GM23338 (cell line): ENCODE measurements at regions not wholly inside any gene's neighbourhood (a gene's known extent, or its start where the extent isn't known, plus 50 kb on each side); places are given as distances from the start of the nearest gene placed in this dataset.

Source experiments
- ATAC-seq: fragments of 200-7000 bp; cut with Tn5 transposase; 3 replicates; pipeline ENCODE4 v1.9.1; 2020
- DNase-seq: peaks from one replicate; pipeline ENCODE4 v3.0.0-alpha.2; 2015; ENCODE audit warnings: low spot score
- H2AFZ ChIP-seq: fragments of 200-600 bp; sonication (generic); 2 replicates; pipeline ENCODE4 v1.8.0; 2016; ENCODE audit warnings: antibody characterized with exemption, mild to moderate bottlenecking, moderate library complexity
- H3F3A ChIP-seq: fragments of 200-600 bp; sonication (generic); replicated peaks from 2 replicates; pipeline ENCODE4 v1.8.0; 2017; ENCODE audit warnings: antibody characterized with exemption, mixed run types, low read depth
- H3K27ac ChIP-seq: fragments of 200-600 bp; sonication (generic); 2 replicates; pipeline ENCODE4 v1.6.1; 2016; ENCODE audit warnings: low read depth
- H3K27me3 ChIP-seq: fragments of 200-600 bp; sonication (generic); 2 replicates; pipeline ENCODE4 v1.8.0; 2016; ENCODE audit warnings: mild to moderate bottlenecking, mixed run types, moderate library complexity; ENCODE audit not compliant: insufficient read depth
- H3K36me3 ChIP-seq: fragments of 200-600 bp; sonication (generic); 2 replicates; pipeline ENCODE4 v1.8.0; 2016; ENCODE audit warnings: mild to moderate bottlenecking; ENCODE audit not compliant: insufficient read depth
- H3K4me1 ChIP-seq: fragments of 200-600 bp; sonication (generic); 2 replicates; pipeline ENCODE4 v1.8.0; 2016; ENCODE audit warnings: mild to moderate bottlenecking, moderate library complexity; ENCODE audit not compliant: insufficient read depth
- H3K4me2 ChIP-seq: fragments of 200-600 bp; sonication (generic); 2 replicates; pipeline ENCODE4 v1.7.1; 2017; ENCODE audit warnings: mixed run types
- H3K4me3 ChIP-seq: fragments of 200-600 bp; sonication (generic); 2 replicates; pipeline ENCODE4 v1.6.1; 2016; ENCODE audit warnings: mixed run types
- H3K79me2 ChIP-seq: fragments of 200-600 bp; sonication (generic); replicated peaks from 2 replicates; pipeline ENCODE4 v1.8.0; 2017; ENCODE audit warnings: mild to moderate bottlenecking; ENCODE audit not compliant: insufficient read depth
- H3K9me2 ChIP-seq: fragments of 200-600 bp; sonication (generic); 2 replicates; pipeline ENCODE4 v1.8.0; 2017; ENCODE audit not compliant: insufficient read depth
- H4K20me1 ChIP-seq: fragments of 200-600 bp; sonication (generic); replicated peaks from 2 replicates; pipeline ENCODE4 v1.8.0; 2017; ENCODE audit warnings: mild to moderate bottlenecking; ENCODE audit not compliant: insufficient read depth
- H3K27ac Mint-ChIP-seq: 2 replicates; pipeline ENCODE4 v1.8.0; 2020; ENCODE audit warnings: inconsistent platforms, mild to moderate bottlenecking, moderate library complexity, mixed read lengths
- H3K27me3 Mint-ChIP-seq: 3 replicates; pipeline ENCODE4 v1.8.0; 2022; ENCODE audit warnings: low read depth, mild to moderate bottlenecking, moderate library complexity, mixed read lengths, inconsistent platforms; ENCODE audit not compliant: insufficient read depth, poor library complexity
- H3K36me3 Mint-ChIP-seq: 3 replicates; pipeline ENCODE4 v1.8.0; 2021; ENCODE audit warnings: low read depth, mild to moderate bottlenecking, inconsistent platforms, moderate library complexity, mixed read lengths
- H3K4me1 Mint-ChIP-seq: 3 replicates; pipeline ENCODE4 v1.8.0; 2020; ENCODE audit warnings: mild to moderate bottlenecking, inconsistent platforms, mixed read lengths
- H3K4me3 Mint-ChIP-seq: 3 replicates; pipeline ENCODE4 v1.8.0; 2021; ENCODE audit warnings: moderate library complexity, mild to moderate bottlenecking, inconsistent platforms, mixed read lengths
- H3K9me3 Mint-ChIP-seq: 3 replicates; pipeline ENCODE4 v1.8.0; 2020; ENCODE audit warnings: moderate library complexity, mild to moderate bottlenecking, inconsistent platforms, mixed read lengths
- POLR2AphosphoS5 ChIP-seq: IDR thresholded peaks from 2 replicates; pipeline ENCODE4 v1.6.1; 2016; ENCODE audit warnings: antibody characterized with exemption, low read depth
- REST ChIP-seq: IDR thresholded peaks from one replicate; pipeline ENCODE4 v1.6.1; 2018; ENCODE audit warnings: antibody characterized with exemption; ENCODE audit not compliant: unreplicated experiment
- STAT1 ChIP-seq: IDR thresholded peaks from one replicate; pipeline ENCODE4 v1.6.1; 2016; ENCODE audit warnings: antibody characterized with exemption; ENCODE audit not compliant: unreplicated experiment
- ZNF114 ChIP-seq: fragments of 250-450 bp; sonication (Bioruptor Pico); IDR thresholded peaks from 2 replicates; pipeline ENCODE4 v1.5.0; 2020; ENCODE audit warnings: mild to moderate bottlenecking, moderate library complexity
- ZNF462 ChIP-seq: fragments of 250-450 bp; sonication (Bioruptor Pico); IDR thresholded peaks from 2 replicates; pipeline ENCODE4 v1.5.0; 2020; ENCODE audit warnings: mild to moderate bottlenecking, moderate library complexity

GRCh38 chr15:69737916-69738315 lies 285.3 kb downstream of the RPLP1 start (continued):
- TF ChIP-seq ZNF462 = no peak

- Histone ChIP-seq H3K27me3 (no peaks in the 10 kb centered on the region), H3F3A (no peaks in the 10 kb centered on the region), H3K9me2 (no peaks in the 10 kb centered on the region), H3K27ac (no peak overlapping the region), H3K79me2 (no peaks in the 10 kb centered on the region), H3K36me3 (no peaks in the 10 kb centered on the region), H3K4me2 (no peak overlapping the region), H3K4me3 (no peak overlapping the region), H4K20me1 (no peaks in the 10 kb centered on the region), H3K4me1 (peaks cover 4% of the 10 kb centered on the region), H2AFZ (no peak overlapping the region)
- no peak for TF ChIP-seq POLR2AphosphoS5
- Mint-ChIP-seq H3K27me3 (peaks cover 2% of the 10 kb centered on the region), H3K4me3 (no peak overlapping the region), H3K27ac (no peak overlapping the region), H3K4me1 (peaks cover 6% of the 10 kb centered on the region), H3K36me3 (no peaks in the 10 kb centered on the region), H3K9me3 (peaks cover 20% of the 10 kb centered on the region)
- no peak for ATAC-seq
- DNase-seq = no peak
Measured at GRCh38 chr15:69740684-69741083, 288.1 kb downstream of the RPLP1 start.

GRCh38 chr15:69742361-69742760 lies 289.7 kb downstream of the RPLP1 start:
- Histone ChIP-seq H3F3A (no peaks in the 10 kb centered on the region), H3K79me2 (no peaks in the 10 kb centered on the region), H3K36me3 (no peaks in the 10 kb centered on the region), H3K4me2 (no peak overlapping the region), H3K27me3 (no peaks in the 10 kb centered on the region), H3K4me1 (no peaks in the 10 kb centered on the region), H4K20me1 (no peaks in the 10 kb centered on the region), H3K4me3 (no peak overlapping the region), H2AFZ (no peak overlapping the region), H3K27ac (no peak overlapping the region), H3K9me2 (no peaks in the 10 kb centered on the region)
- H3K4me1 Mint-ChIP-seq = no peaks in the 10 kb centered on the region
- no peak overlapping the region for H3K4me3 Mint-ChIP-seq
- H3K36me3 Mint-ChIP-seq = no peaks in the 10 kb centered on the region
- TF ChIP-seq ZNF114 (CRISPR knock-in tag) (no peak), REST (no peak), STAT1 (no peak)
- DNase-seq = no peak
- H3K27me3 Mint-ChIP-seq = peaks cover 2% of the 10 kb centered on the region
- peaks cover 17% of the 10 kb centered on the region for H3K9me3 Mint-ChIP-seq
- no peak overlapping the region for H3K27ac Mint-ChIP-seq
- no peak for ATAC-seq
